WERI-Rb-1 (cell line): ENCODE measurements at regions not wholly inside any gene's neighbourhood (a gene's known extent, or its start where the extent isn't known, plus 50 kb on each side); places are given as distances from the start of the nearest gene placed in this dataset.

Experiments used
- DNase-seq: peaks from one replicate; pipeline ENCODE4 v3.0.0-alpha.2; 2020
- H3K27ac ChIP-seq: fragments of 250-450 bp; sonication (Bioruptor Pico); 2 replicates; pipeline ENCODE4 v1.5.1; 2020; ENCODE audit warnings: mild to moderate bottlenecking, moderate library complexity
- H3K27me3 ChIP-seq: fragments of 250-450 bp; sonication (Bioruptor Pico); 2 replicates; pipeline ENCODE4 v1.5.1; 2021; ENCODE audit warnings: mild to moderate bottlenecking, low read depth, moderate library complexity; ENCODE audit not compliant: insufficient read depth, severe bottlenecking
- H3K36me3 ChIP-seq: fragments of 250-450 bp; sonication (Bioruptor Pico); 2 replicates; pipeline ENCODE4 v1.5.1; 2020; ENCODE audit warnings: mild to moderate bottlenecking, moderate library complexity
- H3K4me3 ChIP-seq: 2 replicates; pipeline ENCODE4 v1.5.1; 2011; ENCODE audit warnings: low read depth, mild to moderate bottlenecking, control low read depth, low read length
- H3K9me3 ChIP-seq: fragments of 250-450 bp; sonication (Bioruptor Pico); 2 replicates; pipeline ENCODE4 v1.5.1; 2021; ENCODE audit warnings: mild to moderate bottlenecking, moderate library complexity; ENCODE audit not compliant: severe bottlenecking
- TF ChIP-seq, protein P1 (sequence below): IDR thresholded peaks from 2 replicates; pipeline ENCODE4 v1.5.1; 2011; ENCODE audit warnings: low read depth, mild to moderate bottlenecking, control low read depth, inconsistent platforms, low read length

DNA sequence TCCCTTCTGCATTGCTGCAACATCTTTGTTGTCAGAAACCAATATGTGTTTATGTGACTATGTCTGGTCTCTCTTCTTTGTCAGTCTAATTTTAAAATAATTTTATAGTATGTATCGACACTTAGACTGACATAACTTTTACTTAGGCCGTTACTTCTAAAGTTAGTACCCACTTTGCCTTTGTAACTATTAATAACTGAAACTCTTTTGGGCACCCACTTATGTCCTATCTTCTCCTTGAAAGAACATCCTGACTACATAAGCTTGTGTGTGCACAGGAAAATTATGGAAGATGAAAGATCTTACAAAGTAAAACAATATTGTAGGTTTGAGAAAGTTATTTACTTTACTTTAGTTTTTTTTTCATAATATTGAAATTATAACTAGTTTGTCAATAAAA is 230.4 kb upstream of the CCDC179 start:
- Histone ChIP-seq H3K27ac (no peak overlapping the region), H3K36me3 (no peaks in the 10 kb centered on the region), H3K27me3 (no peaks in the 10 kb centered on the region), H3K9me3 (no peaks in the 10 kb centered on the region), H3K4me3 (no peak overlapping the region)
- TF ChIP-seq, protein P1, sequence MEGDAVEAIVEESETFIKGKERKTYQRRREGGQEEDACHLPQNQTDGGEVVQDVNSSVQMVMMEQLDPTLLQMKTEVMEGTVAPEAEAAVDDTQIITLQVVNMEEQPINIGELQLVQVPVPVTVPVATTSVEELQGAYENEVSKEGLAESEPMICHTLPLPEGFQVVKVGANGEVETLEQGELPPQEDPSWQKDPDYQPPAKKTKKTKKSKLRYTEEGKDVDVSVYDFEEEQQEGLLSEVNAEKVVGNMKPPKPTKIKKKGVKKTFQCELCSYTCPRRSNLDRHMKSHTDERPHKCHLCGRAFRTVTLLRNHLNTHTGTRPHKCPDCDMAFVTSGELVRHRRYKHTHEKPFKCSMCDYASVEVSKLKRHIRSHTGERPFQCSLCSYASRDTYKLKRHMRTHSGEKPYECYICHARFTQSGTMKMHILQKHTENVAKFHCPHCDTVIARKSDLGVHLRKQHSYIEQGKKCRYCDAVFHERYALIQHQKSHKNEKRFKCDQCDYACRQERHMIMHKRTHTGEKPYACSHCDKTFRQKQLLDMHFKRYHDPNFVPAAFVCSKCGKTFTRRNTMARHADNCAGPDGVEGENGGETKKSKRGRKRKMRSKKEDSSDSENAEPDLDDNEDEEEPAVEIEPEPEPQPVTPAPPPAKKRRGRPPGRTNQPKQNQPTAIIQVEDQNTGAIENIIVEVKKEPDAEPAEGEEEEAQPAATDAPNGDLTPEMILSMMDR = no peak
- DNase-seq = no peak

DNA sequence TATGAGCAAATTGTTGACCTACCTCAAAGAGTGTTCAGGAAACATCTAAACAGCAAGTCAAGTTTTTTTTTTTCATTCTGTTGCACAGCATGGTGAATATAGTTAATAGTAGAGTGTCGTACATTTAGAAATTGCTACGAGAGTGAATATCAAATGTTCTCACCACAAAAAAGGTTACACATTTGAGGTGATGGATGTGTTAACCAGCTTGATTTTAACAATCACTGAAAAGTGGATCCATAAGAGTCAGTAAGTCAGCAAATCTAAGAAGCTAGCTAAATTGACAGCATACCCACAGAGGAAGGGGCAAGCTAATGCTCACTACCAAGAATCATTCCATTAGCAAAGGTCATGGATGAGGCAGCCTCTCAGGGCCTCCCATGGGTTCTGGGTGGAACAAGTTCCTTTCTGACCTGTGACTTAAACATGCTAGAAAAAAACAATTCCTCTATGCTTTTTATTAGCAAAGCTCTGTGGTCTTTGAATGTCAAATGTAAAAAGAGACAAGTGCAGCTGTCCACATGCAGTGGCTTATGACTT is 235.4 kb upstream of the CCDC179 start:
- no peak overlapping the region for H3K27ac ChIP-seq
- H3K4me3 ChIP-seq = no peak overlapping the region
- H3K9me3 ChIP-seq = no peaks in the 10 kb centered on the region
- no peaks in the 10 kb centered on the region for H3K27me3 ChIP-seq
- TF ChIP-seq, protein P1 = no peak
- no peaks in the 10 kb centered on the region for H3K36me3 ChIP-seq
- no peak for DNase-seq

DNA sequence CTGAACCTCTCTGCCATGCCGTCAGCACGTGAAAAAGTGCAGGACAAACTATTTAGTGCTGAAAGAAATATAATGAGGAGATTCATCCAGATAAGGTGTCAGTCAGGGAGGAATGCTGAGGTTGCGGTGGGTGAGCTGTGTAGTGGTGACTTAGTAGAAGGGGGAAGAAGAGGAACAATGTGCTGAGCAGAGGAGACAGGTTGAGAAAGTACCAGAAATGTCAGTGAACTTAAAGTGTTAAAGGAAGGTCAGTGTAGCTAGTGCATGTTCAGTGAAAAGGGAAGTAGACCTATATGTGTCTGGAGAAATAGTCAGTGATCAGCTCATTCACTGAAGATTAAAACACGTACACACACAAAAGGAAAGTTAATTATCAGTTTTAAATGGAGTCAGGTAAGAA is 237.6 kb upstream of the CCDC179 start:
- H3K27me3 ChIP-seq = no peaks in the 10 kb centered on the region
- no peak overlapping the region for H3K27ac ChIP-seq
- H3K36me3 ChIP-seq = no peaks in the 10 kb centered on the region
- no peaks in the 10 kb centered on the region for H3K9me3 ChIP-seq
- TF ChIP-seq, protein P1 = no peak
- no peak for DNase-seq
- no peak overlapping the region for H3K4me3 ChIP-seq

DNA sequence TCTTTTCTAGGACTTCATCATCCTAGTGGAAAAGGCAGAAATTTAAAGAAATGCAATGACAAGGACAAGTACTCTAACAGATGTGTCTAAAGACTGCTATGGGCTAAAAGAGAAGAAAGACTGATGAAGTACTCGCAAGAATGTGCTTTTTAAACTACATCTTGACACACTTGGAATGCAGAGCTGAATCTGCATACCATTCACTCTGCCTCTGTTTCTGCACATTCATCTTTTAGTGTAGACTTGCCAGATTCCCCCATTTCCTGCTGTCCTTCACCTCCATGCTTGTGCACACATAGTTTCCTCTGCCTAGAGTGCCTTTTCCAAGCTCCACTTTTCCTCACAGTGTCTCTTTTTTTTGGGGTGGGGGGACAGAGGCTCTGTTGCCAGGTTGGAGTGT is 239.0 kb upstream of the CCDC179 start:
- Histone ChIP-seq H3K9me3 (no peaks in the 10 kb centered on the region), H3K4me3 (no peak overlapping the region), H3K27ac (no peak overlapping the region), H3K27me3 (no peaks in the 10 kb centered on the region), H3K36me3 (no peaks in the 10 kb centered on the region)
- TF ChIP-seq, protein P1 = no peak
- no peak for DNase-seq

DNA sequence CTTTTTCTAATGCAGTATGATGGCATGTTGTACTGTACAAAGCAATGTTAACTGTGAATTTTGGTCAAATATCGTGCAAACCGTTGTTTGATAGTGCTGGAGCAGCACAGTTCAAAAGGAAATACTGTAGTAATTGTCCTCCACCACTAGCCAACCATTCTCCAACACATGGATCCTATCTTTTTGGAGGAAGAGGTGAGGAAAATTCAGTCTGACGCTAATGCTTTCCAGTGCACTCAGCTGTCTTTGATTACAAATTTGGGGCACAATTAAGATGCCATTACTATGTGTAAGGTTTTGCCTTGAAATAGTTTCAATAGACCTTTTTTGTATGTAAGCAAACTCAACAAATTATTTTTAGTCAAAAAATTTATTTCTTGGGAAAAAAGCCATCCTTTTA is 240.5 kb upstream of the CCDC179 start:
- Histone ChIP-seq H3K27me3 (no peaks in the 10 kb centered on the region), H3K9me3 (no peaks in the 10 kb centered on the region), H3K4me3 (no peak overlapping the region), H3K27ac (no peak overlapping the region), H3K36me3 (no peaks in the 10 kb centered on the region)
- TF ChIP-seq, protein P1 = no peak
- DNase-seq = no peak

DNA sequence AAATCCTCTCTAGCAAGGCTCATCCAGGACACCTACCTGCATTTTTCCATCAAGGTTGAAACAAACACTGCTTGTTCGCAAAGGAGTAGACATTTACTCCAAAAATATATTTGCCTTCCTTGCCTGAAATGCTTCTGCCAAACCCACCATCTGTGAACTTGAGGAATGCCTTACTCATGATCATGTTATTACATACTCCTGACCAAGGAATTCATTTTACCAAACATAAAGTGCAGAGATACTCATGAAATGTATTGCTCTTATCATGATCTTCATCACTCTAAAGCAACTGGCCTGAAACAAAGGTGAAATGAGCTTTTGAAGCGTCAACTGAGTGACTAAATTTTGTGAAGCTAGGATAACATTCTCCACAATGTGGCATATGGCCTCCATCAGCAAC is 243.1 kb upstream of the CCDC179 start:
- Histone ChIP-seq H3K27me3 (no peaks in the 10 kb centered on the region), H3K36me3 (no peaks in the 10 kb centered on the region), H3K27ac (no peak overlapping the region), H3K9me3 (no peaks in the 10 kb centered on the region), H3K4me3 (no peak overlapping the region)
- TF ChIP-seq, protein P1 = no peak
- DNase-seq = no peak
